HCT116 (cell line): ENCODE measurements at regions not wholly inside any gene's neighbourhood (a gene's known extent, or its start where the extent isn't known, plus 50 kb on each side); places are given as distances from the start of the nearest gene placed in this dataset.

Experiments used
- ATAC-seq: fragments of 200-7000 bp; cut with Tn5 transposase; 2 replicates; pipeline ENCODE4 v1.9.1; 2020; ENCODE audit warnings: mild to moderate bottlenecking, moderate library complexity
- BruUV-seq: library from RNA; stranded (reverse); fragments of 400-500 nt; replicated peaks from 2 replicates; lab custom pipeline; 2021; lab: Mats Ljungman, UMichigan
- CTCF ChIA-PET: fragments of 300-600 bp; sonication (Branson Sonifier 250); formaldehyde crosslinking; loops from one replicate; lab custom pipeline; 2021; ENCODE audit warnings: antibody characterized with exemption; lab: Charles Lee
- POLR2A ChIA-PET: fragments of 300-600, 350-600 bp; sonication (Branson Sonifier 250); formaldehyde crosslinking; loops from one replicate; lab custom pipeline; 2021; ENCODE audit warnings: antibody characterized with exemption; lab: Charles Lee
- RAD21 ChIA-PET, 2 experiments: fragments of 300-600 bp; sonication (Branson Sonifier 250); formaldehyde crosslinking; loops; one replicate each; lab custom pipeline; 2023; ENCODE audit warnings: low total read pairs in 2 of 2; ENCODE audit not compliant: uncharacterized antibody in 2 of 2, unreplicated experiment in 2 of 2, low non-redundant PET in 1 of 2; lab: Charles Lee
- DNase-seq: peaks from one replicate; pipeline ENCODE4 v3.0.0-alpha.2; 2010; ENCODE audit warnings: low read depth, low spot score
- H2AFZ ChIP-seq: fragments of 200-600 bp; shearing (Covaris generic), sonication (generic); 2 replicates; pipeline ENCODE4 v1.6.1; 2017; ENCODE audit warnings: low read depth, mixed run types, mixed read lengths, antibody characterized with exemption, low read length; ENCODE audit not compliant: poor library complexity, severe bottlenecking
- H3K27ac ChIP-seq: 2 replicates; pipeline ENCODE4 v1.5.1; 2012; ENCODE audit warnings: low read depth, low read length
- H3K27me3 ChIP-seq: fragments of 200-600 bp; sonication (generic); 2 replicates; pipeline ENCODE4 v1.6.1; 2016; ENCODE audit warnings: mixed run types, low read length, mixed read lengths; ENCODE audit not compliant: insufficient read depth
- H3K36me3 ChIP-seq, 2 experiments: fragments of 200-500 bp in 1 of 2; fragments of 200-600 bp in 1 of 2; sonication (Bioruptor generic) in 1 of 2; sonication (generic) in 1 of 2; 2 replicates each; pipeline versions ENCODE4 v1.5.1 to v1.6.1; 2014 to 2016; ENCODE audit warnings: low read length in 2 of 2, inconsistent platforms in 1 of 2, mixed read lengths in 1 of 2, mixed run types in 1 of 2; ENCODE audit not compliant: insufficient read depth in 2 of 2, control insufficient read depth in 1 of 2
- H3K4me1 ChIP-seq, 2 experiments: fragments of 200-600 bp in 1 of 2; sonication (generic) in 1 of 2; 2 replicates each; pipeline versions ENCODE4 v1.5.1 to v1.6.1; 2012 to 2017; ENCODE audit warnings: low read length in 2 of 2, inconsistent platforms in 1 of 2, mild to moderate bottlenecking in 1 of 2, mixed read lengths in 1 of 2, mixed run types in 1 of 2, moderate library complexity in 1 of 2; ENCODE audit not compliant: insufficient read depth in 2 of 2, control insufficient read depth in 1 of 2
- H3K4me2 ChIP-seq: fragments of 200-600 bp; sonication (generic); 2 replicates; pipeline ENCODE4 v1.6.1; 2017; ENCODE audit warnings: mixed run types, low read length, mixed read lengths
- H3K4me3 ChIP-seq, 2 experiments: fragments of 200-600 bp in 1 of 2; sonication (generic) in 1 of 2; replicated peaks in 1 of 2; 2 replicates each; pipeline ENCODE4 v1.5.1; 2011 to 2016; ENCODE audit warnings: low read length in 2 of 2, control low read depth in 1 of 2, low read depth in 1 of 2, mild to moderate bottlenecking in 1 of 2, mixed read lengths in 1 of 2, mixed run types in 1 of 2
- H3K79me2 ChIP-seq: fragments of 200-600 bp; sonication (generic); 2 replicates; pipeline ENCODE4 v1.6.1; 2017; ENCODE audit warnings: mild to moderate bottlenecking, mixed run types, low read length, moderate library complexity, mixed read lengths; ENCODE audit not compliant: insufficient read depth
- H3K9ac ChIP-seq: fragments of 200-600 bp; sonication (generic); 2 replicates; pipeline ENCODE4 v1.6.1; 2016; ENCODE audit warnings: low read length, mixed read lengths
- H3K9me2 ChIP-seq: fragments of 200-600 bp; sonication (generic), shearing (Covaris generic); 2 replicates; pipeline ENCODE4 v1.6.1; 2017; ENCODE audit warnings: mixed run types, mild to moderate bottlenecking, moderate library complexity; ENCODE audit not compliant: insufficient read depth
- H3K9me3 ChIP-seq, 2 experiments: fragments of 200-500 bp in 1 of 2; fragments of 200-600 bp in 1 of 2; sonication (Bioruptor generic) in 1 of 2; sonication (generic) in 1 of 2; 2 replicates each; pipeline ENCODE4 v1.6.1; 2014 to 2017; ENCODE audit warnings: low read length in 2 of 2, mixed read lengths in 2 of 2, inconsistent platforms in 1 of 2, low read depth in 1 of 2, mild to moderate bottlenecking in 1 of 2, mixed run types in 1 of 2, moderate library complexity in 1 of 2; ENCODE audit not compliant: control insufficient read depth in 1 of 2, insufficient read depth in 1 of 2
- H4K20me1 ChIP-seq: fragments of 200-600 bp; sonication (generic), shearing (Covaris generic); 2 replicates; pipeline ENCODE4 v1.6.1; 2017; ENCODE audit warnings: mixed run types, mild to moderate bottlenecking, moderate library complexity; ENCODE audit not compliant: insufficient read depth
- ATF3 ChIP-seq: IDR thresholded peaks from 2 replicates; pipeline ENCODE4 v1.6.1; 2012
- ELF1 ChIP-seq: IDR thresholded peaks from 2 replicates; pipeline ENCODE4 v1.6.1; 2012; ENCODE audit warnings: low read depth, borderline replicate concordance
- RAD21 ChIP-seq: IDR thresholded peaks from 2 replicates; pipeline ENCODE4 v1.6.1; 2012; ENCODE audit warnings: low read depth, mild to moderate bottlenecking
- intact Hi-C: fragments of 100-400 bp; cut with micrococcal nuclease; formaldehyde crosslinking; loops from 2 replicates; pipeline ENCODE4 v1.10.0; 2022
- TF ChIP-seq, protein P1 (sequence below), 3 experiments: fragments of 200-600 bp in 1 of 3; sonication (generic) in 1 of 3; IDR thresholded peaks in 2 of 3; conservative IDR thresholded peaks in 1 of 3; 2 replicates each; pipeline ENCODE4 v1.5.1; 2012 to 2017; ENCODE audit warnings: low read depth in 2 of 3, low read length in 2 of 3, antibody characterized with exemption in 1 of 3, borderline replicate concordance in 1 of 3, control low read depth in 1 of 3, mild to moderate bottlenecking in 1 of 3, mixed read lengths in 1 of 3, mixed run types in 1 of 3, moderate library complexity in 1 of 3; ENCODE audit not compliant: insufficient read depth in 1 of 3

- intact Hi-C loops: loop anchor here (2.0 kb wide), 2 partner anchors 93 to 849 kb away; no protein-coding TSS in a partner anchor
- BruUV-seq: no TSS peak
Measured at GRCh38 chr11:79493555-79494171, 52.8 kb upstream of the TENM4 start.

More at GRCh38 chr11:79493555-79494171, 52.8 kb upstream of the TENM4 start:
- CTCF ChIA-PET: interaction anchor here (1.1 to 1.2 kb wide), 2 partner anchors 93 to 128 kb away, joined by 3 to 7 read pairs; no protein-coding TSS in a partner anchor
- H3K4me2 ChIP-seq: no peak overlapping the region
- H3K4me3 ChIP-seq: no peak overlapping the region
- H3K9me3 ChIP-seq: no peaks in the 10 kb centered on the region
- no peaks in the 10 kb centered on the region for H3K27me3 ChIP-seq
- no peak overlapping the region for H3K9ac ChIP-seq
- peak; percentile 92 for ATAC-seq
- H3K27ac ChIP-seq: no peak overlapping the region
- TF ChIP-seq, protein P1, sequence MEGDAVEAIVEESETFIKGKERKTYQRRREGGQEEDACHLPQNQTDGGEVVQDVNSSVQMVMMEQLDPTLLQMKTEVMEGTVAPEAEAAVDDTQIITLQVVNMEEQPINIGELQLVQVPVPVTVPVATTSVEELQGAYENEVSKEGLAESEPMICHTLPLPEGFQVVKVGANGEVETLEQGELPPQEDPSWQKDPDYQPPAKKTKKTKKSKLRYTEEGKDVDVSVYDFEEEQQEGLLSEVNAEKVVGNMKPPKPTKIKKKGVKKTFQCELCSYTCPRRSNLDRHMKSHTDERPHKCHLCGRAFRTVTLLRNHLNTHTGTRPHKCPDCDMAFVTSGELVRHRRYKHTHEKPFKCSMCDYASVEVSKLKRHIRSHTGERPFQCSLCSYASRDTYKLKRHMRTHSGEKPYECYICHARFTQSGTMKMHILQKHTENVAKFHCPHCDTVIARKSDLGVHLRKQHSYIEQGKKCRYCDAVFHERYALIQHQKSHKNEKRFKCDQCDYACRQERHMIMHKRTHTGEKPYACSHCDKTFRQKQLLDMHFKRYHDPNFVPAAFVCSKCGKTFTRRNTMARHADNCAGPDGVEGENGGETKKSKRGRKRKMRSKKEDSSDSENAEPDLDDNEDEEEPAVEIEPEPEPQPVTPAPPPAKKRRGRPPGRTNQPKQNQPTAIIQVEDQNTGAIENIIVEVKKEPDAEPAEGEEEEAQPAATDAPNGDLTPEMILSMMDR (IDR thresholded peaks at IDR 0.05 in 2 of 3, conservative IDR thresholded peaks at IDR 0.05 in 1 of 3; ENCODE audit: borderline replicate concordance in 1 of 3, insufficient read depth in 1 of 3, low read depth in 2 of 3, low read length in 2 of 3): peak; percentile 35 to 78 (median 78); a peak in 5 of 6 replicates
- peak; percentile 49 for TF ChIP-seq RAD21
- TF ChIP-seq ATF3: no peak
- TF ChIP-seq ELF1: no peak
- H3K4me1 ChIP-seq: no peaks in the 10 kb centered on the region
- no peaks in the 10 kb centered on the region for H3K79me2 ChIP-seq
- H3K9me2 ChIP-seq: no peaks in the 10 kb centered on the region
- RAD21 ChIA-PET: no interaction called here
- peak; percentile 19 for DNase-seq
- H3K36me3 ChIP-seq: no peaks in the 10 kb centered on the region
- POLR2A ChIA-PET: no interaction called here
- no peaks in the 10 kb centered on the region for H4K20me1 ChIP-seq
- no peak overlapping the region for H2AFZ ChIP-seq
